ENCODE measurements at regions not wholly inside any gene's neighbourhood (a gene's known extent, or its start where the extent isn't known, plus 50 kb on each side); places are given as distances from the start of the nearest gene placed in this dataset.

- TF ChIP-seq CTCF (IDR thresholded peaks at IDR 0.05; ENCODE audit: low read depth, low read length) (no peak), EZH2phosphoT487 (IDR thresholded peaks at IDR 0.05; ENCODE audit: low read depth) (no peak)
These were observed 467.1 kb upstream of the STEAP1 start for GRCh38 chr7:89687211-89687610.

Measured in OCI-LY3 (cell line).